ENCODE measurements at regions not wholly inside any gene's neighbourhood (a gene's known extent, or its start where the extent isn't known, plus 50 kb on each side); places are given as distances from the start of the nearest gene placed in this dataset.

DNA sequence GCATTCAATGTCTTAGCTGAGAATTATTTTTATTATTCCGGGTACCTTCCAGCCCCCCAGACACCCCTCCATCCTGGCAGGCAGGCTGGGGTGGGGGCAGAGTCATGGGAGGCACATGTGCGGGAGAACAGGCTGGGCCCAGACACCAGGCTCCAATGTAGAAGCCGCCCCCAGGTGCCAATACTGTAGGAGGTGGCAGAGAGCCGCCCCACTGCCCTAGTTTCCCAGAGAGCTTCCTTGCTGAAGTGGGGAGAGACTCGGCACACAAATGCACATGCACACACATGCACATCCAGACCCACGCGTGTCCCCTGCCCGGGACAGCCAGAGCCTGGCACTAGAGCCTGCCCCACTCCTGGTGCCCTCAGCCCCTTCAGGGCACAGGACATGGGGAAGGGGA lies 98.4 kb upstream of the LINGO1 start:
- no peak for DNase-seq

DNA sequence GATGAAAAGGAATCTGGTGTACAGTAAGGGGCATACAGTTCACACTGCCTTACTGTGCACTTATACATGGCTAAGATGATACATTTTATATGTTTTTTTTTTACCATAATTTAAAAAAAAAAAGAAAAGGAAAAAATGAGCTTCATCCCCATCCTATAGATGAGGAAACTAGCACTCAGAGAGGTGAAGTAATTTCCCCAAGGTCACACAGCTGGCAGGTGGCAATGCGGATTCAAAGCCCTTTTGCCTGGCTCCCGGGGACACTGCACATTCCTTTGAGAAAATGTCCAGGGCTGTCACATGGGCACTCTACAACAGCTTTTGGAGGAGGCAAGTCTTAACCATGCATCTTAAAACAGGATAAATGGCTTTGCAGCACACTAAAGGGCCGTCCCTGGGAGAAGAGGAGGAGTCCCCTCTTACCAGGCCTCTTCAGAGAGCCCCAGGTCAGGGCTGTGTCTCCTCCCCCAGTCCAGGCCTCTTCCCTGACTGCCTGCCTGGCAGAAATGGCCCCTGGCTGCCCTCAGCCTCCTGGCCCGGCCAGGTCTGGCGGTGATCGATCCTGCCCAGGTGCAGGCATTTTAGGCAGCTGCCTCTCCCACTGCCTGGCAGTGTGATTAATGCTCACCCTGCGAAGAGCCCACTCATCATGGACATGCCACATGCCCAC lies 95.1 kb upstream of the LINGO1 start:
- no peak for DNase-seq

DNA sequence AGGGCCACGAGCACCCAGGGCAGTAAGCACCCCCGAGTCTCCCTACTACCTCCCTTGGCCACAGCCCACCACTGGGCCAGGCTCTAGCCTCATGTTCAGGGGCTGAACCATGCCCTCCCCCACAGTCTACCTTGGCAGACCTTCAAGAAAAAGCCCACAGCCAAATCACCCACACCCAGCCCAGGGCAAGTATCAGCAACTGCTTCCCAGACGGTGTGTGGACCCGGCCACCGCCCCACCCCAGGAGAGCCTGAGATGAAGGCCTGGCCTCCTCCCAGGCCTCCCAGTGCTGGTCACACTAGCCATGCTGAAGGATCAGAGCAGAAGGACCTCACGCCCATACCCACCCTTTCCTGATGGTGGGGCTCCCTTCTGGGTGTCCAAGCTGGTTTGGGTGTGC lies 92.0 kb upstream of the LINGO1 start:
- DNase-seq = no peak

- DNase-seq = no peak
Measured at GRCh38 chr15:77723756-77724155, 91.0 kb upstream of the LINGO1 start.

GRCh38 chr15:77722759-77723460 lies 90.2 kb upstream of the LINGO1 start:
- DNase-seq = no peak

GRCh38 chr15:77721963-77722362 lies 89.3 kb upstream of the LINGO1 start:
- DNase-seq = no peak

GRCh38 chr15:77720655-77721054 lies 87.9 kb upstream of the LINGO1 start:
- DNase-seq = no peak

- no peak for DNase-seq
Measured at GRCh38 chr15:77720173-77720572, 87.5 kb upstream of the LINGO1 start.

DNA sequence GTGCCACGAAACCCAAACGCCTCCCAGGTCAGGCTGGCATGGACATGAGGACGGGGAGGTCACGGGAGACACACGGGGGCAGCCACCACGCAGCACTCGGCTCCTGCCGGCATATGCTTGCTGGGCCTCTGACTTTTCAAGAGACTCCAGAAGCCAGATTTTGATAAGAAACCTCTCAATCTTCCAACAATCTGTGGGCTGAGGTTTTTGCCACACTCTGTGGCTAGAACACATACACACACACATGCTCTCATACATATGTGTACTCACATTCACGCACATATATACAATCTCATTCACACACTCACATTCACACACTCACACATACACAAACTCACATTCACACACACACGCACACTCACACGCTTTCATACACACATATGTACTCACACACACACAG lies 86.7 kb upstream of the LINGO1 start:
- no peak for DNase-seq

- DNase-seq = no peak
Measured at GRCh38 chr15:77717333-77717990, 84.8 kb upstream of the LINGO1 start.

GRCh38 chr15:77716632-77717332 lies 84.1 kb upstream of the LINGO1 start:
- no peak for DNase-seq

GRCh38 chr15:77715860-77716259 lies 83.1 kb upstream of the LINGO1 start:
- no peak for DNase-seq

DNA sequence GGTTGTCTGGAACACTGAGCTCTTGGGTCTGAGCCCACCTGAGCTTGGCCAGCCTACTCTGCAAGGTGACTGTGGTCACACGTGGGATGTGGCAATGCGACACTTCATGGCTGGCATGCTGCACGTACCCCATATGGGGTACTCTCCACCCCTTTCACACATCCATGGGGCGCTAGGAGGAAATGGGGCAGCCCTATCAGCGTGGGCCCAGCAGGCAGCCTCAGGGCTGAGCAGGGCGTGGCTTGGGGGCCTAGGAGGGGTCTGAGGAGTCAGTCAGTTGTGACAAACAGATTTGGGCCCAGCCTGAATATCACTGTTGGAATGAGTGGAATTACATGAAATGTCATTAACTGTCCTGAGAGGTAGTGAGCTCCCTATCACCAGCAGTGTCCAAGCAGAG lies 82.3 kb upstream of the LINGO1 start:
- no peak for DNase-seq

DNA sequence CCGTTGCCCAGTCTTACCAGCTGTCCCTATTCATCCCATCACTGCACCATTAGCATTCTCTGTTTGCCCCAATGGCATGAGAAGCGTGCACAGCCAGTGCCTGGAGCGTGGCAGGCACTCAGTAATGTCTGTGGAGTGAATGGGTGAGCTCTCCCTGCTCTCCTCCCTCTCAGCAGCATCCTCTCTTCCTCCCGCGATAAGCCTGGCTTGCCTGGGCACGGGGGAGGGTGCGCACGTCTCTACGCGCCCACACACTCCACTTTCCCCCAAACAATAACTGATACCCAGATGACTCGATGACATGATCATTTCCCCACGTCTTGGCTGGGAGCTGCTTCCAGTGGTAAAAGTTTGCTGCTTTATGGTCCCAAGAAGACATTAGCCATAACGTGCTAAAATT lies 81.8 kb upstream of the LINGO1 start:
- DNase-seq = no peak

DNA sequence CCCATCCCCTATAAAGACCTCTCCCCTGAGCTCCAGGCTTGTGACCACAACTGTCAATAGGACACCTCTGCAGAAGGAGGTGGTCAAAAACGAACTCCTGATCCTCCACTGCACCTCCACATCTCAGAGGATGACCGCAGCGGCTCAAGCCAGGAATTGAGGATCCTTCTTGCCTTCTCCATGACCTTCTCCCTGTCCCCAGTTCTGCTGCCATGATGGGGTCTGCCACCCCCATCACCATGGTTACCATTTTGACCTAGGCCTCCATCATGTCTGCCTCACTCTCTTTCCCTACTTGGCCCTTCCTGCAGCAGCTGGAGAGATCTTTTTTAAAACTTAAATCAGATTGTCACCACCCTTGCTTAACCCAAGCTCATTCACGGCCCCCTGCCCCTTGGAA lies 81.3 kb upstream of the LINGO1 start:
- DNase-seq = no peak

GRCh38 chr15:77713281-77713680 lies 80.6 kb upstream of the LINGO1 start:
- no peak for DNase-seq

DNA sequence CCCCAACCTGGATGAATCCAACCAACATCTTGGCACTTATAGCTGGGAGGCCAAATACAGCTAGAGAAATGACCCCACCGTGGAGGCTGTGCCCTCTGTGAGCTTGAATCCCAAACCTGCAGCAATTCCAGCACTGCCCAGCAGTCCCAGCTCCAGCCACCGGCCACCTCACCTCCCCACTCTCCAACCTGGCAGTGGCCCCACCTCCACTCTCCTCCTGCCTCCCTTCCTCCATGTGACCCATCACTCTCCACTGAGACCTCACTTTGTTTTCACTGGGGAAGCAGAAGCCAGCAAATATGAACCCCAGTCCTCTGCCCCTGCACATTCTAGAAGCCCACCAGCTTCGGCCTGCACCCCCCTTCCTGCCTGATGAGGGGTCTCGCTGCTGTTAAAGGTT lies 79.7 kb upstream of the LINGO1 start:
- no peak for DNase-seq

DNA sequence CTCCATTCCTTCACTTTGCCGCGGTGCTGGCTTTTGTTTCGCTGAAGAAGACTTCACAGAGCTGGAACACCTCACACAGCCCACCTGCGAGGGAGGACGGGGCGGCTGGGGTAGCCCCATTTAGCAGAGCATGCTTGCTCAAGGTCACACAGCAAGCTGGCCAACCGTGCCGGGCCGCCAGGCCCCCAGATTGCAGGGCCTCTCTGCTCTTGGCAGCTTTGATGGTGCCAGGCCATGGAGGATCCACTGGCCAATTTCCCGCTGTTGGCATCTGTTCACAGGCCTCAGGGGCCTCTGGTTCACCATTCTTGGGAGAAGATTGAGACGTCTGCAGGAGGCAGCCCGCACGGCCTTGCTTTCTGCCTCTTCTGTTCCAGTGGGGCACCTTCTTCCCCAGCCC lies 77.9 kb upstream of the LINGO1 start:
- no peak for DNase-seq

GRCh38 chr15:77710206-77710605 lies 77.5 kb upstream of the LINGO1 start:
- DNase-seq = no peak

GRCh38 chr15:77709135-77709886 lies 76.6 kb upstream of the LINGO1 start:
- DNase-seq = no peak

- no peak for DNase-seq
Measured at GRCh38 chr15:77706482-77707244, 74.0 kb upstream of the LINGO1 start.
